Panc1 (cell line): ENCODE measurements at regions not wholly inside any gene's neighbourhood (a gene's known extent, or its start where the extent isn't known, plus 50 kb on each side); places are given as distances from the start of the nearest gene placed in this dataset.

ENCODE experiments used
- ATAC-seq: fragments of 200-7000 bp; cut with Tn5 transposase; 2 replicates; pipeline ENCODE4 v1.9.1; 2020; ENCODE audit warnings: mild to moderate bottlenecking, moderate library complexity
- BruUV-seq: library from RNA; stranded (reverse); fragments of 400-500 nt; replicated peaks from 2 replicates; lab custom pipeline; 2021; lab: Mats Ljungman, UMichigan
- CTCF ChIA-PET: fragments of 300-600 bp; sonication (Branson Sonifier 250); formaldehyde crosslinking; loops from one replicate; lab custom pipeline; 2022; ENCODE audit warnings: antibody characterized with exemption; lab: Charles Lee
- POLR2A ChIA-PET: fragments of 300-600 bp; sonication (Branson Sonifier 250); formaldehyde crosslinking; loops from one replicate; lab custom pipeline; 2022; ENCODE audit warnings: antibody characterized with exemption; lab: Charles Lee
- DNase-seq: peaks from one replicate; pipeline ENCODE4 v3.0.0-alpha.2; 2010; ENCODE audit warnings: low read depth, low spot score
- H3K27ac ChIP-seq: 2 replicates; pipeline ENCODE4 v1.5.1; 2011; ENCODE audit warnings: mild to moderate bottlenecking, low read length, inconsistent platforms
- H3K27me3 ChIP-seq: fragments of 200-500 bp; sonication (Bioruptor generic); 2 replicates; pipeline ENCODE4 v1.6.0; 2014; ENCODE audit warnings: low read length, inconsistent platforms; ENCODE audit not compliant: control insufficient read depth, insufficient read depth
- H3K36me3 ChIP-seq: fragments of 200-500 bp; sonication (Bioruptor generic); 2 replicates; pipeline ENCODE4 v1.5.1; 2014; ENCODE audit warnings: inconsistent platforms, mild to moderate bottlenecking, low read length, moderate library complexity; ENCODE audit not compliant: control insufficient read depth, insufficient read depth
- H3K4me1 ChIP-seq: 2 replicates; pipeline ENCODE4 v1.5.1; 2011; ENCODE audit warnings: inconsistent platforms, mild to moderate bottlenecking, low read length, moderate library complexity; ENCODE audit not compliant: control insufficient read depth, insufficient read depth
- H3K4me3 ChIP-seq, 2 experiments: 2 replicates each; pipeline ENCODE4 v1.5.1; 2011 to 2012; ENCODE audit warnings: low read depth in 2 of 2, low read length in 2 of 2, mild to moderate bottlenecking in 2 of 2, inconsistent platforms in 1 of 2, moderate library complexity in 1 of 2
- H3K9me3 ChIP-seq: fragments of 200-500 bp; sonication (Bioruptor generic); 2 replicates; pipeline ENCODE4 v1.5.1; 2014; ENCODE audit warnings: low read depth, mild to moderate bottlenecking, inconsistent platforms, low read length, moderate library complexity; ENCODE audit not compliant: control insufficient read depth, insufficient read depth
- POLR2AphosphoS5 ChIP-seq: IDR thresholded peaks from 2 replicates; pipeline ENCODE4 v1.6.1; 2012; ENCODE audit warnings: mild to moderate bottlenecking, low read depth, low read length, moderate library complexity
- REST ChIP-seq, 2 experiments: IDR thresholded peaks; 2 replicates each; pipeline ENCODE4 v1.6.1; 2011 to 2012; ENCODE audit warnings: low read depth in 2 of 2, control low read depth in 1 of 2, low read length in 1 of 2, mild to moderate bottlenecking in 1 of 2, moderate library complexity in 1 of 2; ENCODE audit not compliant: insufficient read depth in 1 of 2
- SIN3A ChIP-seq: IDR thresholded peaks from 2 replicates; pipeline ENCODE4 v1.6.1; 2012; ENCODE audit warnings: low read depth, mild to moderate bottlenecking, low read length, moderate library complexity, borderline replicate concordance; ENCODE audit not compliant: insufficient read depth
- TCF7L2 ChIP-seq: IDR thresholded peaks from 2 replicates; pipeline ENCODE4 v1.6.1; 2011; ENCODE audit warnings: mild to moderate bottlenecking, low read depth, low read length, inconsistent platforms
- in situ Hi-C: cut with HindIII; loops from 2 replicates; pipeline ENCODE4 v1.10.0; 2016; ENCODE audit warnings: low sequenced_read_pairs, low pct_unique_long_range_greater_than_20kb
- intact Hi-C: fragments of 100-400 bp; cut with micrococcal nuclease; formaldehyde crosslinking; loops from one replicate; pipeline ENCODE4 v1.10.0; 2022; ENCODE audit not compliant: unreplicated experiment
- TF ChIP-seq, protein P1 (sequence below): fragments of 450-650 bp; IDR thresholded peaks from 2 replicates; pipeline ENCODE4 v1.5.1; 2017; ENCODE audit warnings: mild to moderate bottlenecking

DNA sequence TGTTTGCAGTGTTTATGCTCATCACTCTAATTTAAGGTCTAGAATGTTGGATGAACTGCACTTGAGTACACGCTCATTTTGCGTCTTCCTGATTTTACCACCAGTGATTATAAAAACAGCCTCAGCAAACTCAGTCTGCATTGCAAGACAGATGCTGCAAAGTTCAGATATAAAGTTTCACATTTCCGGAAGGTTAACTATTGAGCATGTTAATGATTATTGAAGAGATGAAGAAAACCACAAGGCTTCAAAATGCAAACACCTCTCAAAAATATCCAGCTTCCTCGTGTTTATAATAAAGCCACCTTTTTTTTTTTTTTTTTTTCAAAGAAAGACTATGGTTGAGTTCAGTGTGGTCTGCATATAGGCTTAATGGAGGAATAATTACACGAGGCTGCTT, 92.1 kb upstream of the BMP4 start:
- no TSS peak for BruUV-seq
- H3K27me3 ChIP-seq, result no peaks in the 10 kb centered on the region
- ChIA-PET CTCF (no interaction called here), POLR2A (no interaction called here)
- no peaks in the 10 kb centered on the region for H3K36me3 ChIP-seq
- no peaks in the 10 kb centered on the region for H3K9me3 ChIP-seq
- H3K4me3 ChIP-seq, result no peak overlapping the region
- no peak overlapping the region for H3K27ac ChIP-seq
- no peaks in the 10 kb centered on the region for H3K4me1 ChIP-seq
- intact Hi-C loops (no loop called here), in situ Hi-C loops (no loop called here)
- no peak for DNase-seq
- TF ChIP-seq, protein P1, sequence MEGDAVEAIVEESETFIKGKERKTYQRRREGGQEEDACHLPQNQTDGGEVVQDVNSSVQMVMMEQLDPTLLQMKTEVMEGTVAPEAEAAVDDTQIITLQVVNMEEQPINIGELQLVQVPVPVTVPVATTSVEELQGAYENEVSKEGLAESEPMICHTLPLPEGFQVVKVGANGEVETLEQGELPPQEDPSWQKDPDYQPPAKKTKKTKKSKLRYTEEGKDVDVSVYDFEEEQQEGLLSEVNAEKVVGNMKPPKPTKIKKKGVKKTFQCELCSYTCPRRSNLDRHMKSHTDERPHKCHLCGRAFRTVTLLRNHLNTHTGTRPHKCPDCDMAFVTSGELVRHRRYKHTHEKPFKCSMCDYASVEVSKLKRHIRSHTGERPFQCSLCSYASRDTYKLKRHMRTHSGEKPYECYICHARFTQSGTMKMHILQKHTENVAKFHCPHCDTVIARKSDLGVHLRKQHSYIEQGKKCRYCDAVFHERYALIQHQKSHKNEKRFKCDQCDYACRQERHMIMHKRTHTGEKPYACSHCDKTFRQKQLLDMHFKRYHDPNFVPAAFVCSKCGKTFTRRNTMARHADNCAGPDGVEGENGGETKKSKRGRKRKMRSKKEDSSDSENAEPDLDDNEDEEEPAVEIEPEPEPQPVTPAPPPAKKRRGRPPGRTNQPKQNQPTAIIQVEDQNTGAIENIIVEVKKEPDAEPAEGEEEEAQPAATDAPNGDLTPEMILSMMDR, result no peak
- TF ChIP-seq REST (IDR thresholded peaks at IDR 0.05; ENCODE audit: insufficient read depth in 1 of 2, low read depth in 2 of 2, low read length in 1 of 2) (no peak), POLR2AphosphoS5 (no peak), SIN3A (no peak)
- ATAC-seq, result no peak

DNA sequence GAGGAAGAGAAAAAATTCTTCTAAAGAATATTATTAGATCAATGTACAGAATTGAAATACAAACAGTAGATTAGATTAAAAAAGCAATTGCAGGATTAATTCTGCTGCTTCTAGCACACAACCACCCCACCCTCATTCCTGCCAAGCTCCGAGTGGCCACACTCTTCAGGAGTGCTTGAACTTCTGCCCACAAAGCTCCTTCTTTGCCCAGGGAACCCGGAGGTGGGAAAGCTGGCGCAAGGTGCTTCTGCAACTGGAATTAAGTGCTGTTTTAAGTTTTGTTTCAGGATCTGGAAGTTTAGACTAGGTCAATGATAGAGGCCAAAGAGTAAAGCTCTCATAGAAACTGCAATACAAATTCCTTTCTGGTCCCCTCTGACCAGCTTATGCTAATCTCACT, 94.1 kb upstream of the BMP4 start:
- Histone ChIP-seq H3K4me1 (no peaks in the 10 kb centered on the region), H3K4me3 (no peak overlapping the region), H3K27me3 (no peaks in the 10 kb centered on the region), H3K36me3 (no peaks in the 10 kb centered on the region), H3K9me3 (no peaks in the 10 kb centered on the region), H3K27ac (no peak overlapping the region)
- intact Hi-C loops, result no loop called here
- DNase-seq (no peak), ATAC-seq (no peak)
- POLR2A ChIA-PET, result no interaction called here
- BruUV-seq, result no TSS peak
- CTCF ChIA-PET, result no interaction called here
- TF ChIP-seq, protein P1, result no peak
- TF ChIP-seq SIN3A (no peak), POLR2AphosphoS5 (no peak), TCF7L2 (no peak), REST (IDR thresholded peaks at IDR 0.05; ENCODE audit: insufficient read depth in 1 of 2, low read depth in 2 of 2, low read length in 1 of 2) (no peak)
- in situ Hi-C loops, result no loop called here
